NCI-H146 treated with DMSO at 0.1 percent for 48 hours (cell line): ENCODE measurements at regions not wholly inside any gene's neighbourhood (a gene's known extent, or its start where the extent isn't known, plus 50 kb on each side); places are given as distances from the start of the nearest gene placed in this dataset.

Experiments
- DNase-seq: peaks from one replicate; lab custom pipeline; 2025; ENCODE audit not compliant: unreplicated experiment; lab: John Stamatoyannopoulos, UW

- DNase-seq: no peak
Measured at GRCh38 chr9:129245276-129245675, 67.2 kb upstream of the IER5L start.

- no peak for DNase-seq
Measured at GRCh38 chr9:129242971-129243561, 65.0 kb upstream of the IER5L start.

- DNase-seq: no peak
Measured at GRCh38 chr9:129242191-129242941, 64.3 kb upstream of the IER5L start.

GRCh38 chr9:129241725-129242124 lies 63.7 kb upstream of the IER5L start:
- DNase-seq: no peak

DNA sequence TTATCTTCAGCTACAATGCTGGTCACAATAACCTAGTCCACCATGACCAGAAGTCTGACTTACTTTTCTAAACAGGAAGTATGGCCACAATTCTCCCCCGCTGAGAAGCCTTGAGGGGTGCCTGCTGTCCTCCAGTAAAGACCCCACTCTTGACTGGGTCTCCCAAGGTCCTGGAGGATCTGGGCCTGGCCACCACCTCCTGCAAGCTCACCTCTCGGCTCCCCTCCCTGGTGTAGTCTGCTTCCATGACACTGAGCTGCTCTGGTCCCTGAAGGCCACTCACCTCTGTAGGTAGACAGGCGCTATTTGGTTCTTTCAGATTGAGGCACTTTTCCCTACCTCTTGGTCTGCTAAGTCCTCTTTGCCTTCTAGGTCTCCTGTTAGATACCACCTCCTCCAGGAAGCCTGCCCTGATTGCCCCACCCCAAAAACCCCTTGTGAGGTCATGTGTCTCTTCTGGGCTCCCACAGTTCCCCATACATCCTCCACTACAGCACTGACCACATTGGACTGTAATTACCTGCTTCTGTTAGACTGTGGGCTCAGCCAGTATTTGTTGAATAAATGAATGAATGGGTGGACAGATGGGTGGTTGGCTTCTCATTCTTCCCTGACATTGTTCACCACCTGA lies 62.6 kb upstream of the IER5L start:
- DNase-seq: no peak

GRCh38 chr9:129239946-129240490 lies 62.0 kb upstream of the IER5L start:
- DNase-seq: no peak

DNA sequence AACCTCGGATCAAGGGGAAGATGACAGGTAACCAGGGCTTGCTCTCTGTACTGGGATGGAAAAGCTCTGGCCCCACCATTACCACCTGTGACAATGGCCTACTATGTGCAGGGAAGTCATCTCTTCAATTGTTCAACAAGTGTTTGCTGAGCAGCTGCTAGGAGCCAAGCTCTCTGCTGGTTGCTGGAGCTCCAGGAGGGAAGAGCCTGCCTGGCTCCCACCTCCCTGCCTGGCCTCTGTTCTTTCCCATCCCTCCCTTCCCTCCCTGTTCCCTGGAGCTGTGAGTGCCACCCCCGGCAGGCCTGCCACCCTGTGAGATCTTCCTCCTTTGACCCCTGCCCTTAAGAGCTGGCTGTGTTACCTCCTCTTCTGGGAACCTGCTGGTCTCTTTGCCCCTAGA lies 59.7 kb upstream of the IER5L start:
- no peak for DNase-seq

DNA sequence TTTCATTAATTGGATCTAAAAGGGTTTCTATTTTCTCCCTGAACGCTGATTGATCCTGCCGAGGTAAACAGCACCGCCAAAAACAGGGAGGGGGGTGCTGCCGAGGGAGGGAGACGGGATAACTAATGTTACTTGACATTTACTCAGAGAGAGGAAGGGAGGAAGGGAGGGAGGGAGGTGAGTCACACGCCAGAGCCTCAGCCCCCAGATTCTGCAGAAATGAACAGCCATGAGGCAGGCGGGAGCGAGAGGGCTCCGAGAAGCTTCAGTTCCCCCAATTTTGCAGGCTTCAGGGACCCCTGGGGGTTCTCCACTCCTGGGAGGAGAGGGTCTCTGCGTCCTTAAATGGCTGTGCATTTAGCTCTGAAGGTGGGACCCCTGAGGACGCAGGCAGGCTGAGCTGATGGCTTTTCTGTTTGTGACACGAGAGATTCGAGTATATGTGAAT lies 59.1 kb upstream of the IER5L start:
- no peak for DNase-seq

- DNase-seq: no peak
Measured at GRCh38 chr9:129236441-129237145, 58.5 kb upstream of the IER5L start.

- DNase-seq: no peak
Measured at GRCh38 chr9:129235931-129236331, 57.9 kb upstream of the IER5L start.

DNA sequence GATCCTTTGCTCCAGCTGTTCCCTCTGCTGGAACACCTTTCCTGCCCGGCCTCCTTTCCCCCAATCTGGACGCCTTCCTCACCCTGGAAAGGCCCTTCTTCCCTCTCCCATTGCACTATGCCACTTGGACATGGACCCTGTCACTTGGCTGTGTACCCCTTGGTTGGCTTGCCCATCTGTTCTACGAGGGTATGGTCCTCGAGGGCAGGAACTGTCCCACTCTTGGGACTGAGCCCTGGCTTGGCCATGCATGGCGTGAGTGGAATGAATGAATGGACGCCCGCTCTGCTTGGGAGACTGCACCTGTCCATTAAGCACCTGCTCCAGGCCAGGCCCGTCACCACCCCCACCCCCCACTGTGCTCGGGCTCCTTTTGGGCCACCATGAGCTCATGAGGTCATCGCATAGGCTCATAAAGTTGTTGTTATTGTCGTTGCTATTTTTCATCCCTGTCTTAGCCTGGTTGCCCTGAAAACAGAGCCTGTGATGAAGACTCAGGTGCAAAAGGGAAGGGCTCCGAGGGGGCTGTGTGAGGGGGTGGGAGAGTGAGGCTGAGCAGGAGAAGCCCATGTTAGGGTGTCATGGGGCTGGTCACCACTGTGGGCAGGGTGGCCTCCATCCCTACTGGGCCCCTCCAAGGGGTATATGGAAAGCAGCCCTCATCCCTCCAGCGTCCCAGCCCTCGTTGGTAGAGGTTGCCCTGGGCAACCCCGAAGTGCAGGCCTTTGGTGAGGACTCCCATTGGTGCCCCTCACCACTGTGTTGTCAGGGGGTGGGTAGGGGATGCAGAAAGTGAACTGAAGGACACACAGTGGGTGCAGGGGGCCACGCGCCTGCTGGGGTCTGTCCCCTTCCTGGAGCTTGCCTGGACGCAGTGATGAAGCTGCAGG lies 57.2 kb upstream of the IER5L start:
- DNase-seq: no peak

- DNase-seq: no peak
Measured at GRCh38 chr9:129234491-129234890, 56.4 kb upstream of the IER5L start.

DNA sequence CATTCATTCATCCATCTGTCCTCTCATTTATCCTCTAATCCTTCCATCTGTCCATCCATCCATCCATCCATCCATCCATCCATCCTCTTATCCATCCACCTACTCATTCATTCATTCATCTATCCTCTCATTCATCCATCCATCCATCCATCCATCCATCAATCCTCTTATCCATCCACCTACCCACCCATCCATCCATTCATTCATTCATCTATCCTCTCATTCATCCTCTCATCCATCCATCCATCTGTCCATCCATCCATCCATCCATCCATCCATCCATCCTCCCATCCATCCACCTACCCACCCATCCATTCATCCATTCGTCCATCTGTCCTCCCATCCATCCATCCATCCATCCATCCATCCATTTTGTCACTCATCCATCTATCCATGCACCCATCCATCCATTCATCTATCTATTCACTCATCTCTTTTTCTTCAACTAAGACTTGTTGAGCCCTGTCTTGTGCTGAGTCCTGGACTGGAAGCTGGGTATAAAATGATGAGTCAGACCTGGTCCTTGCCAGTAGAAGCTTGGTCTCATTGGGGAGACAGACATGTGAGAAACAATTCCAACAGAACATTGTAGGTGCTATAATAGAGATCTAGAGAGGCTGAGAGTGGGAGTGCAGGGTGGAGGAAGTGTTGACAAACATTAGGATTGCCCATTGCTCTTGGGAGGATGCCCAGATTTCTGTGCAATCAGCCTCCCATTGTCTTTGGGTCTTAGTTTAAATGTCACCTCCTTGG lies 55.0 kb upstream of the IER5L start:
- no peak for DNase-seq

DNA sequence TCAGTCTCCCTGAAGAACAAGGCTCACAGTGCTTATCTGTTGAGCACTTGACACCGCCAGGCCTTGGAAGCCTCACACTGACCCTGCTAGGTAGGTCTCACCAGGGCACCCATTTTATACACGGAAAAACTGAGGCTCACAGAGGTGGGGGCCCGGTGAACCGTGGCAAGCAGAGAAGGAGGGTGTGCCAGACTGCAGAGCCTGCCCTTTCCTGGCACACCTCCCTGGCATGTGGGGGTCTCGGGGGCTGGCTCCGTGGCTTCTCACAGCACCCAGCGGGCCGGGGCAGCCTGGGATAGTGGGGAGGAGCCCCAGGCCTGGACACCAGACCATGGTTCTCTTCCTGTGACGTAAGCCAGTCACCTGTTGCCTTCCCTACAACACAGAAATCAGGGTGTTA lies 53.7 kb upstream of the IER5L start:
- no peak for DNase-seq

DNA sequence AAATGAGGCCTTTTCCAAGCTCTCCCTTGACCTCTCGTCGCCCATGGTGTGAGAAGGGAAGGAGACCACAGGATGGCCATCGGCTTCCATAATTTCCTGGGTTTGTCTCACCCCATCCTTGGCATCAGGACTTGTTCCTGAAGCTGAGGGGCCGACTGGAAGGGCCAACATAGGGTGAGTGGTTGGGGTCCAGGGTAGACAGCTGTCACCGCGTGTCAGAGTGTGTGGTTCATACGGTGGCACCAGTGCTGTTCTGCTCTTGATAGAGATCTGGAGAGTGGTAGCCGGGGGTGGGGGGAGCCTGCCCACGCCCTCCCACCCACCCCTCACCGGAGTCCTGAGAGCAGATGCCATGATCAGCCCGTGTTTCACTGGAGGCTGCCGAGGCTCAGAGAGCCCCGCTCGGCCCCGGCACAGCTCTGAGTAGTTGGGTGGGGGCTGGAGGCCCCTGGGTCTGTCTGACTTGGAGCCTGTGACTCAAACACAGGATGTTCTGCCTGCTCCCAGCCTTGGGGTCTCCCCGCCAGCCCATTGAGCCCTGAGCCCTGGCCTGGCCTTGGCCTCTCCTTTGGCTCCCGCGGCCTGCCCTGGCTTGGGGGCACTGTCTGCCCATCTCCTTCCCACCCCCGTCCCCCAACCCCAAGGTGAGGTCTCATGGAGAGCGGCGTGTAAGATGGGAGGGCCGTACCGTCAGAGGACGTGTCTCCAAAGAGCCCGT lies 53.1 kb upstream of the IER5L start:
- DNase-seq: no peak

DNA sequence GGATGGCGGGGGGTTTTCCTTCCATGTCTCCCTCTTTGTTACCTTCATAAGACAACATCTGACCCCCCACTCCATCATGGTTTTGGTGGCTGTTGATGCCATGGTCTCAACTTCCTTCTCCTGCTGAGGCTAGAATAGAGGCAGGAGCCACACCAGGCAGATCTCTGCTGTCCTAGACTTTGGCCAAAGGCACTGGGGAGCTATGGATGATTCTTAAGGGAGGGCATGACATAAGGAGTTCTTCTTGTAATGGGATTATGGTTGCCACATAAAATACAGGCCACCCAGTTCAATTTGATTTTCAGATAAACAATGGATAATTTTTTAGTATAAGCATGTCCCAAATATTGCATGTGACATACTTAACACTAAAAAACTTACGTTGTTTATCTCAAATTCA lies 52.2 kb upstream of the IER5L start:
- no peak for DNase-seq
